Fibroblast of the conjunctiva (primary cell): ENCODE measurements at regions not wholly inside any gene's neighbourhood (a gene's known extent, or its start where the extent isn't known, plus 50 kb on each side); places are given as distances from the start of the nearest gene placed in this dataset.
"Not testable (repeated sequence)": the region's sequence is repeated elsewhere in the genome, so short reads cannot be mapped to it uniquely, and the experiment has no call there.

ENCODE experiments used
- DNase-seq: peaks from one replicate; pipeline ENCODE4 v3.0.0-alpha.2; 2010; ENCODE audit warnings: low read depth

DNA sequence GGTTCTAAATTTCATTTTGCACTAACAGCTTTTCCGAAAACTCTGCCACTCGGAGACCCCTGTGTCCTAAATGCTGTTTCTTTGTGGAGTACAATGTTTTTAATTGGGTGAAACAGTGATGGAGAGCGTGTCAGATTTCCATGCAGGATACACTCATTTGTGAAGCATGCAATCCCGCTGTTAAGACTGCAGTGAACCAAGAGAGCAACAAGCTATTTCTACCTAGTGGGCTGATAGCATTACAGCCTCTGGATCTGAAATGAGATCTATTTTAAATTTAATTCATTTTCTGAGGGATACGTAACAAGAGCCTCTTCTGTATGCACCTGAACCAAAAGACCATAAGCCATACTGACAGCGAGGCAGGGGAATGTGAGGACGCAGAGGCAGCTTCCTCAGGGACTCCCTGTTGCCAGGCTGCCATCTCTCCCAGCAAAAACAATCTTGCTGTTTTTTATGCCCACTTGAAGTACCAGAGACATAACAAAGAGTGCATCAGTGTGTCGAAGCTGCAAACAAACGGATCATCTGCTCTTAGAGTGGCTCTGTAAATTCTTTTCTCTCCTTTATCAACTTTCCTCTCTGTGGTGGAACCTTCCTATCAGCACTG lies 199.9 kb upstream of the COX10 start:
- no peak for DNase-seq

DNA sequence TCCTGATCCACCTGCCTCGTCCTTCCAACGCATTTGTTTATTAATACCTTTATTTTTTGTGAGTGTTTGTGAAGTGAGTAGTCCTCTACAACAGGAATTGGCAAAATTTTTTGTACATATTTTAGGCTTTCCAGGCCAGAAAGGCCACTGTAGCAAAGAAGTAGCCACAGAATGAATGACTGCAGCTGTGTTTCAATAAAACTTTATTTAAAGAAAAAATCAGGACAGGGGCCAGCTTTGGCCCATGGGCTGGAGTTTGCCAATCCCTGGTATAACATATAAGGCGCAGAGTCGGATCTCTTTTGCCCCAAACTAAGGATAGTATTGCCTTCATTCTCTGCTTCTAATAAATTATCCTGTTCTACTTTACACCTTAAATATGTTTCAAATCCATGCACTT lies 198.0 kb upstream of the COX10 start:
- DNase-seq: no peak

DNA sequence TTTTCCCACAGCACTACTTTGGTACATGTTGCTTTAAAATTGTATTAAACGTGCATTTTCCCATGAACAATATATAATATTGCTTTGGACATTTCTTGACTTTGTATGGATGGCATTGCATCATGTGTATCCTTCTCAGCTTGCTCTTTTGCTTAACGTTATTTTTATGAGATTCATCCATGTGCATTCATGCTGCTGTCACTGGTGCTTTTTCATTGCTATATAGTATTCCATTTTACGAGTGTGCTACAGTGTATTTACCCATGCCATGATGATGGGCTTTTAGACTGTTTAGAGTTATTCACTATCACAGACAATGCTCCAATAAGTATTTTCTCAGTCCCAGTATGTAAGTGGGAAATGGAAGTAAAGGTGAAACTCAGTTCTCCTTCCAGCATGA lies 195.2 kb upstream of the COX10 start:
- DNase-seq: no peak

DNA sequence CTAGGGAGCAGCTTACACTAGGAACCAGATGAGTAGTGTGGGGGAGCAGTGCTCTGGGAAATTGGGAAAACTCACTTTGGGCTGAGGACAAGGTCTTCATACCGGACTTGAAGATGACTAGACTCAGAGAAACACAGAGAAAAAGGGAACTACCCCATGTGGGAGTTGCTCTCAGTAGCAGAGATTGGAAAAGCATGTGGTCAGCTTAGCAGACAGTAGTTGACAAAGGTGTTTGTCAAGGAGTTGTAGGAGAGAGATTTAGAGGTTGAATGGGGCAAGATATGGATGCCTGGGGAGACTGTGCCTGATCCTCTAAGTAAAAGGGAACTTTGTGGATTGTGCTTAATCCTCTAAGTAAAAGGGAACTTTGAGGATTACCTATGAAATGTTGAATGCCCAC lies 194.5 kb upstream of the COX10 start:
- no peak for DNase-seq

DNA sequence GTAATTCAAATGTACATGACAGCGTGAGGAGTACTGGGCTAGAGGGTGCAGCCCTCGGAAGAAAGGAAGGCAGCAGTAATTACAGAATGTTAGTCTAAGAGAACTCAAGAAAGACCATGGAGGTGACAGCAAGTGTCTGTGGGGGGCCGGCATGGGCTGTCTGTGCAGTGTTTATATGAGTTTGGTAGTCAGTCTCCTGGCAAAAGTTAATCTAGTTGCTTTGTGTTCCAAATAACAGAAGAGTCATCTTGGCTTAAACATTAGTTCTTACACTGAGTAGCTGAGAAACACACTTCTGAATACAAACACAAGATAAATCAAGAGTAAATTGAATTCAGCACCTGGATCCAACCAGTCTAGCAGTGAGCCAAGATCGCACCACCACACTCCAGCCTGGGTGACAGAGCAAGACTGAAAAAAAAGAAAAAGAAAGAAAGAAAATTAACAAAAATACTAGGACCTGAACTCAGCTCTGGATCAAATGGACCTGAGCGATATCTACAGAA lies 189.3 kb upstream of the COX10 start:
- DNase-seq: no peak

DNA sequence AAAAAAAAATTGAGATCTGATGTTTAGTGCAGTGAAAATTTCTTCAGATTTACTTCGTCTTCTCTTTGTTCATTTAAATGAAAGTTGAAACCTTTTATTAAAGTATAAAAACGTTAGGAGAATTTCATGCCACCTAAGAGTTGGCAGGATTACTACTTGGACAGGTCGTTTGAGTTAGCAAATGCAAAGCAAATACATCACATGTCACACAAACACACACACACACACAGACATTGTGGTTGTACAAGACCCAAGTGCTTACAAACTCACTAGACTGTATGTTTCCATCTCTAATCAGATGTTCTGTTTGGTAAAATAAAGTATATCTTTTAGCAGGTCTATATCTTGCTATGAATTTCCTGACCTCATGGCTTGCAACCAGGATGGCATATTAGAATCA lies 185.6 kb upstream of the COX10 start:
- DNase-seq: no peak

DNA sequence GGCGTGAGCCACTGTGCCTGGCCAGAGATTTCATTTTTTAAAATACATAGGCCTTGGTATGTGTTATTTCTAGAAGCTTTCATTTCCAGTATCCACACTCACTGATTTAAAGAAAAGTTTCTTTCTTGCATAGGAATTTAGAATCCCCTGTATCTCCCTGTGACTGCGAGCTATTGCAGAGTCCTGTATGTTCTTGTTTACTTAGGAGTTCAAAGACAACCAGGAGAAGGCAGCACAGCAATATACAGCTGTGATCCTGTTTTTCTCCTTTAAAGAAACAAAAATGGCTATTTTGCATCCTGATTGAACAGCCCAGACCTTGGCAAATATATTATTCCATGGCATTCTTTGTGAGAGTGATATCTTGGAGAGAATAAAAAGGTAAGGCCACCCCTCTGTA lies 185.0 kb upstream of the COX10 start:
- DNase-seq: no peak

DNA sequence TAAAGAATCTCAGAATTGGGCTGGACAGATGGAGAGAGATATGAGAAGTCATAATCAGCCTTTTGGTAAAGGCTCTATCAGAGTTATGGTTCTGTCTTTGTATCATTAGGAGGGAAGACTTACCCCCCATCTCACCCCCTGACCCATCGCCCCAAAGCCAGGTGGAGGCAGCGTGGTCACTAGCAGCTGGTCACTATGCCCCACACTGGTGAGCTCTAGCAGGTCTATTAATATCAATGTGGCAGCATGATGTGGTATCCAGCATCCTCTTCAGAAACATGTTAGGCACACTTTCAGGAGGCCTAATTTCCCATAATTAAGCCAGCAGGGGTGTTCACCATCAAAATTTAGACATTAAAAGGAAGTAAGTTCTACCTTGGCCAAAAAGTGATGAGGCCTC lies 183.8 kb upstream of the COX10 start:
- no peak for DNase-seq

DNA sequence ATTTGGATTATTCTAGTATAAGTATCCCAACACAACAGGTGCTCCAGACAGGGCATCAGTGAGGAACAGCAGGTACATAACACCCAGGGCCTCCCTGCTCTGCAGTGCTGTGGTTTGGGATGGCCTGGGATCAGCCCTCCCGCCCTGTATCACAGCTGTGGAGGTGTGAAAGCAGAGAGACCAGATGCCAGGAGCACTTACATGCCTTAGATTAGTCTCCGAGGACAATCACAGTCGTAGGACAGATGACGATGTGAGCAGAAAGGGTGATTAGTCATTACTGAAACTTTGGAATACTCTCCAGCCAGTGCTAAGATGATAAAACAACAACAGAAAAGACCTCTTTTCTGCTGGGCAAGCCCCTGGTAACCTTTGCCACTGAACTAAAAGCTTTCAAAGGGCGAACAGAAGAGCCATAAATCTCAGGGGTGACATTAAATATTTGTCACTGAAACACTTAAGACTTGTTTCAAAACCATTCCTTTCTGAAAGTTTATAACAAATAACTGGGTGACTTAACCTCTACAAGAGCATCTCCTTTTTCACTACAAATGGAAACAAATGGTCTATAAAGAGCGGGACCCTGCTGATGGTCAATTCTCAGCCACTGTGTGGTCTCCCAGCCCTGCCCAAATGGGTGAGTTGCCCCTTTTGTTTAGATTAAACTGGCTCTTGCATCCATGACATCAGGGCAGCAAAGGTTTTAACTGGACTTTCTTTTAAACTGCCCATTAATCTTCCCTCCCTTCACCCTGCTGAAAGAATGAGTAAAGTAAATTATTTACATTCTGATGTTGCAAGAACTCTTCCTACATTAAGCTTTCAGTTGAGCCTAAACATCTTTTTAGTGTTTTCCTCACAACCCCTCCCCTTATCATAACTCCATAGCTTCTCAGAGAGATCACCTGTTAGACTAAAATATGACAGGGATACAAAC lies 183.1 kb upstream of the COX10 start:
- no peak for DNase-seq

DNA sequence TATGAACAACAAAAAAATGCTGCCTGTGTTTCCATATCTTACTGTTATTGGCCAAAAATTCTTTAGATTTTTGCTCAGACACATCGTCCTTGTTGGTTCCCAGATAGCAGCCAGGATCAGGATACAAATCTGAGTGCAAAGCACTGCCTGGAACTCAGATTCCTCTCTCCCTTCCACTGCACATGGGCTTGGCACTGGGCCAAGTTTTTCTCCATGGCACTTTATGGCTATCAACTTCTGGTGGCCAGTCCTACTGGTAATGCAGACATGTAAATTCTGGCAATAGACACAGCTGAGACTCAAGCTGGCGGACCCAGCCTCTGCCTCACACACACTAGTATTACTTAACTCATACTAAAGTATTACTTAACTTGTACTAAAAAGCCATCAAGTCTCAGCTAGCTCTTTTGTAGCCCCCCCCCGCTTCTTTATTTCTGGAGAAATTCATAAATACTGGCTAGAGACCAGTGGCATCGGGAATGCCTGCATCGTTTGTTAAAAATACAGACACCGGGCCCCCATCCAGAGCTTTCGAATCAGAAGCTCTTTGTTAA lies 181.2 kb upstream of the COX10 start:
- no peak for DNase-seq

DNA sequence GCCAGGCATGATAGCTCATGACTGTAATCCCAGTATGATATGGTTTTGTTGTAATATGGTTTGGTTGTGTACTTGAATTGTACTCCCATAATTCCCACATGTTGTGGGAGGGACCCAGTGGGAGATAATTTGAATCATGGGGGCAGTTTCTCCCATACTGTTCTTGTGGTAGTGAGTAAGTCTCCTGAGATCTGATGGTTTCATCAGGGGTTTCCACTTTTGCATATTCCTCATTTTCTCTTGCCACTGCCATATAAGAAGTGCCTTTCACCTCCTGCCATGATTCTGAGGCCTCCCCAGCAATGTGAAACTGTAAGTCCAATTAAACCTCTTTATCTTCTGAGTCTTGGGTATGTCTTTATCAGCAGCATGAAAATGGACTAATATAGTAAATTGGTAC lies 160.3 kb upstream of the COX10 start:
- not testable (repeated sequence) for DNase-seq

DNA sequence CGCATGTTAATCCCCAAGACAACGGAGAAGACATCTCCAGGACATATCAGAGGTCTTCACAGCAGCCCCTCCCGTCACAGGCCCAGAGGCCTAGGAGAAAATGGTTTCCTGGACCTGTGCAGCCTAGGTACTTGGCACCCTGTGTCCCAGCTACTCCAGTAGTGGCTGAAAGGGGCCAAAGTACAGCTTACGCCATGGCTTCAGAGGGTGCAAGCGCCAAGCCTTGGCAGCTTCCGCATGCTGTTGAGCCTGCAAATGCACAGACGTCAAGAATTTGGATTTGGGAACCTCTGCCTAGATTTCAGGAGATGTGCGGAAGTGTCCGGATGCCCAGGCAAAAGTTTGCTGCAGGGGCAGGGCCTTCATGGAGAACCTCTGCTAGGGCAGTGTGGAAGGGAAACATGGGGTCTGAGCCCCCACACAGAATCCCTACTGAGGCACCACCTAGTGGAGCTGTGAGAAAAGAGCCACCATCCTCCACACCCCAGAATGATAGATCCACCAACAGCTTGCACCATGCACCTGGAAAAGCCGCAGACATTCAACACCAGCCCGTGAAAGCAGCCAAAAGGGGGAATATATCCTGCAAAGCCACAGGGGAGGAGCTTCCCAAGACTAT lies 159.3 kb upstream of the COX10 start:
- no peak for DNase-seq

DNA sequence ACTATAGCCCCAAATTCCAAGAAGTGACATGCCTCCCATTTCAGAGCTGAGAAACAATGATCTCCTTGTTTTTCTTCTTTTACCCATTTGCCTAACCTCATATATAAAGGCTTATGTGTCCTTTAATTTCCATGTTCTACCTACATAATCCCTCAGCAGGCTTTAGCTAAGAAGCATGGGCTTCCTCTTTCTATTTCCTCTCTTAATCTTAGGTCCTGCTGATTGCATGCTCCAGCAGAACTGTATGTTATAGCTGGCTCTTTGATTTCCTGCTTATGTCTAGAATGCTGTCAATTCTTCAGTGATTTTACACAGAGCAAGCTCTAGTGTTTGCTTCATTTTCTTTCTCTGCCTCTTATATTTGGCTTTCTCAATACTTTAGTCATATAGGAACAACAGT lies 151.7 kb upstream of the COX10 start:
- DNase-seq: no peak

DNA sequence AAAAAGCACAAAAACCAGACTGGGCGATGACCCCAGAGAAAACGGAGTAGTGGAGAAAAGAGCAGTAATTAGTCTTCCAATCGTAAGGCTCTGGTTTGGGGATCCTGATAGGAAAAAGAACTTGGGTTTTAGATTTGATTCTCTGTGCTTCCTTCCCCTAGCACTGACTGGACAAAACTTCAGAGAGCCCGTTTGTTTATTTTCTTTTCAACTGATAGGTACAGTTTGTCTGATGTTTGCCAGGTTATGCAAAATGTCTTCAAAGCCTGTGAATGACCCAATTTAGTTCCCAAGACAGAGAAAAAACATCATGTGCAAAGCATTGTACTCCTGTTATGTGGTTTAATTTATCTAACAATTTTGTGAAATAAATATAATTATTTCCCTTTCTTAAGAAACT lies 151.1 kb upstream of the COX10 start:
- DNase-seq: no peak

DNA sequence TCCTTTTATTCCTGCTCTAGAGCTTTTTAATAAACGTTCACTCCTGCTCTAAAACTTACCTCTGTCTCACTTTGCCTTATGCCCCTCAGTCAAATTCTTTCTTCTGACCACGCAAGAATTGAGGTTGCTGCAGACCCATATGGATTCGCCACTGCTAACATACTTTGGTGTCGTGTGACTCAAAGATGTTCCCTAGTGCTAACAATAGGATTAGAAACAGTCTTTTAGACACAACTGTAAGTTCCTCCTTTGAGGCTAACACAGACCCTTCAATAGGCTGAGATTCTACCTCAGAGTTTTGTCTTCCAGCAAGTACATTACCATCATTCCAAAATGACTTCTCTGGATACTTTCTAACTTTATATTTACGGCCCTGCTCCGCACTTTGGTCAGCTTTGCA lies 149.5 kb upstream of the COX10 start:
- no peak for DNase-seq

DNA sequence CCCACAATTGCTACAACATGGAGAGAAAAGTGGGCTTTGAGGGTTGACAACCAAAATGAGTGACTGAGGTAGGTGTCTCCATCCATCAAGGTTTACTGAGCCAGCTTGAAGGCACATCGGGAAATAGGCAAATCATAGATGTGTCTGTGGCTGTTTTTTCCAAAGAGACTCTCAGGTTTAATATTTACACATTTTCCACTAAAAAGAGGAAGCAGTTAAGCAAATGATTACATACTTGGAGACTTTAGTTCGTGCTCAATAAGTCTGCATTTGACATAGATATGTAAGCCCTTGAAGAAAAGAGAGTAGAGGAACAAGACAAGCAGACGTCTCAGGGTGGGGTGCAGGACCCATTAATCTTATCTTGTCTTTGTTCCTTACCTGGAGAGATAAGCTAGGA lies 148.9 kb upstream of the COX10 start:
- no peak for DNase-seq

DNA sequence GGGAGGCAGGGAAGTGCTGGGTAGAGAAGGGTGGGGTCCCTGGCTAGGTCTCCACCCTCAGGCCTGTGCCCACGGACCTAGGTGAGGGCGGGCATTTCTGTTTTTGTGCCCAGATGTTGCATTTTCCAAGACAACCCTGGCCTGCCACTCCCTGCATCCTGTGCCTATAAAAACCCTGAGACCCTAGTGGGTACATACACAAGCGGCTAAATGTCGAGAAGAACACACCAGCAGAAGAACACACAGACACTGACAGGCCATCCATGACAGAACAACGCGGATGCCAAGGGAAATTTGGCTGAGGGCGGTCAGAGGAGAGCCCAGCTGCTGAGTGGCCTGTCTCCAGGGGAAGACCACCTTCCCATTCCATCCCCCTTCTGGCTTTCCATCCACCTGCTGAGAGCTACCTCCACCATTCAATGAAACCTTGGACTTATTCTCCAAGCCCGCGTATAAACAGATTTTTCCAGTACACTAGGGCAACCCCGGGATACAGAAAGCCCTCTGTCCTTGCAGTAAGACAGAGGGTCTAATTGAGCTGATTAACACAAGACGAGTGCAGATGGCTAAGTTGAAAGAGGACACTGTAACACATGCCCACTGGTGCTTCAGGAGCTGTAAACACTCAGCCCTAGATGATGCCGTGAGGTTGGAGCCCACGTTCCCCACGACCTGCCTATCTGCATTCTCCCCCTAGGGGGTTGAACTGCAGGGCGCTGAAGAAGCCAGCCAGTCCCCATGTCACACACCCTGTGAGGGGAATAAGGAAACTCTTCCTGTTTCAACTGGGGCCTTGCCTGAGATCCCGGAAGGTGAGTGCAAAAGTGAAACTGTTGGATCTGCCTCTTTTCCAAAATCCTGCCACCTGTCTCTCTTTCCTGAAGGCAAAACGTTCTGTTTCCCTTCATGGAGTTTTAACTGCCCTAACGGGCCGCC lies 147.2 kb upstream of the COX10 start:
- no peak for DNase-seq

DNA sequence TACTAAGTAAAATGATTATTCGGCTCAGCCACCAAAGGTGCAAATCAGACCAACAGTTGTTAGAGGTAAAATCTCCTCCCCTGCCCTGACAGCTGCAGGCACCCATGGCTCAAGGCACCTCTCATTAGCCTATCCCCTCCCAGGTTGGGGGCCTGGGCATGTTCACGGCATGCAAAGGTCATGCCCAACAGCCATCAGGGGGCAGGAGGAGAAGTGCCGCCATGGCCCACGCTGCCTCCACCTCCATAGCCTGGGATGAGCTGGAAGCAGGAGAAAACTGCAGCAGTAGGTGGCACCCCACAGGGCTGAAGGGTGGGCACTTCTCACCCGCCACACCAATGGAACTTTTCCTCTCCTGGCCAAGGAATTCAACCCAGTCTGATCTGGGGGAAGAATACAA lies 146.4 kb upstream of the COX10 start:
- no peak for DNase-seq

DNA sequence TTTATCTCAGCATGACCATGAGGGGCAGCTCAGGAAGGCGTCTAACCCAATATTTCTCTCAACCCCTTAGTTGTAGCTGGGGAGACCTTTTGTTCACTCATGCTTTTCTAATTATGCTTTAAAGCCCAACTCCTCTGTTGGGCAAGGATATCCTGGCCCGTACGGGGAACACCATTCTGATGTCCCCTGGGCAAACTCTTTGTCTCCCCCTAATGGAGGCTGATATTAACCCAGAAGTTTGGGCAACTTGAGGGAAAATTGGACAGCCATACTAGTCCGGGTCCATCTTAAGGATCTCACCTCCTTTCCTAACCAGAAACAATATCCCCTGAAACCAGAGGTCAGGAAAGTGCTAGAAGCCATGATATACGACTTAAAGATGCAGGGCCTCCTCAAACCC lies 143.7 kb upstream of the COX10 start:
- DNase-seq: no peak

DNA sequence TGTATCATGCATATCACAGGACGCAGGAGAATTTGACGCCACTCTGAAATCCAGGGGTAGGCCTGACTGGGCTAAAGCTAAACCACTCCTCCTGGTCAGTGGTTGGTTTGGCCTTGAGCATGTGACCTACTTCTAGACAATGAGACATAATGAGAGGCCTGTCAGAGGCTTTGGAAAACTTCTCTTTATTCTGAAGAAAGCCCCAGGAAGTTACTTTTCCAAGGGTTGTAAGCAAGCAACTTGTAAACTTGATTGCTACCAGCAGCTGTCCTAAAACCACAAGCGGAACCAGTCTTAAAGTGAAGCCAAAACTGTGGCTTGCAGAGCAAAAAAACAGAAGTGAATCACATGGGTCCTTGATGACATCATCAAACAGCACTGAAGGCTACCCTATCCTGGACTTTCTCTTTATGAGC lies 138.2 kb upstream of the COX10 start:
- DNase-seq: peak; percentile 13

DNA sequence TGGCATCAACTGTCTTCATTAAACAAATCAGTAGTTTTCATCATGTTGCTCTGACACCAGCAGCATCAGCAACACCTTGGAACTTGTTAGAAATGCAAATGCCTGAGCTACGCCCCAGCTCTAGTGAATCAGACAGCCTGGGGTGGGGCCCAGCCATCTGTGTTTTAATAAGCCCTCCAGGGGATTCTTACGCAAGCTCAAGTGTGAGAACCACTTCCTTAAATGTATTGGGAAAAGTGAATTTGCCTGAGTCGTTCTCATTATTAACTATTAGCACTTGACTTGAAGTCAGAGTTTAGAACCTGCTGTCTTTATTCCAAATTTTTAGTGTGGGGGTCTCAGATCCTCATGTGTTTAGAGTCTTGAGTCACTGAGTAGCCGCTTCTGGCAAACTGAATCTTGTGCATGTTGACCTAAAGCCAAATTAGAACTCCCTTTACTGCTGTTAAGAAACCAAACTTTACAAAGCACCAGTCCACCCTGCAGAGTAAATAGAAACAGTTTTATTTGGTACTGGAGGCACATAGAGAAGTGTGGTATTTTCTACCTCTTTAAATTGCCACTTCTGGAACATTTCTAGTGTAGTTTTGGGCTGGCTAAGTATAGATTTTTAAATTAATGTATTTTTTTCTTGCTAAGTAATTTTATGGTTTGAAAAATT lies 137.4 kb upstream of the COX10 start:
- DNase-seq: peak; percentile 75
